HepG2 (cell line): ENCODE measurements at regions not wholly inside any gene's neighbourhood (a gene's known extent, or its start where the extent isn't known, plus 50 kb on each side); places are given as distances from the start of the nearest gene placed in this dataset.

Experiments used
- ATAC-seq: fragments of 200-7000 bp; cut with Tn5 transposase; 3 replicates; pipeline ENCODE4 v1.9.1; 2020; ENCODE audit warnings: mild to moderate bottlenecking, moderate library complexity
- BruUV-seq: library from RNA; stranded (reverse); fragments of 400-500 nt; replicated peaks from 2 replicates; lab custom pipeline; 2021; lab: Mats Ljungman, UMichigan
- CTCF ChIA-PET: fragments of 300-600 bp; formaldehyde crosslinking; extraction: SDS; loops from one replicate; lab custom pipeline; 2021; ENCODE audit warnings: low total read pairs, inconsistent platforms, low intra/inter-chr PET ratio; lab: Yijun Ruan, JAX
- POLR2A ChIA-PET: fragments of 350-600 bp; sonication (Branson Sonifier 250); formaldehyde crosslinking; loops from one replicate; lab custom pipeline; 2020; ENCODE audit warnings: antibody characterized with exemption, inconsistent platforms; lab: Yijun Ruan, JAX
- DNase-seq: peaks from one replicate; pipeline ENCODE4 v3.0.0-alpha.2; 2015; ENCODE audit warnings: low spot score
- FAIRE-seq: peaks from 3 replicates; lab custom pipeline; 2011; peaks lifted over from hg19 to GRCh38; lab: Jason Lieb, UNC
- H2AFZ ChIP-seq: one replicate; pipeline ENCODE4 v1.6.1; 2011; ENCODE audit warnings: low read length, inconsistent platforms
- H3K27ac ChIP-seq: fragments of 300-600 bp; 3 replicates; pipeline ENCODE4 v1.8.0; 2011; ENCODE audit warnings: mixed run types, mild to moderate bottlenecking, mixed read lengths, low read length, inconsistent platforms; ENCODE audit not compliant: insufficient read depth; ENCODE audit errors: extremely low read length
- H3K27me3 ChIP-seq, 2 experiments: fragments of 200-600 bp in 1 of 2; 2 replicates in 1 of 2; 3 replicates in 1 of 2; pipeline versions ENCODE4 v1.6.0 to v1.8.0; 2011; ENCODE audit warnings: low read length in 2 of 2, mild to moderate bottlenecking in 2 of 2, moderate library complexity in 2 of 2, inconsistent platforms in 1 of 2; ENCODE audit not compliant: insufficient read depth in 2 of 2, control insufficient read depth in 1 of 2
- H3K36me3 ChIP-seq, 2 experiments: fragments of 200-600 bp in 1 of 2; replicated peaks in 1 of 2; 2 replicates in 1 of 2; 3 replicates in 1 of 2; pipeline versions ENCODE4 v1.5.1 to v1.8.0; 2011; ENCODE audit warnings: low read length in 2 of 2, inconsistent platforms in 1 of 2; ENCODE audit not compliant: insufficient read depth in 2 of 2, control insufficient read depth in 1 of 2
- H3K4me1 ChIP-seq: 2 replicates; pipeline ENCODE4 v1.5.1; 2012; ENCODE audit warnings: low read length, inconsistent platforms; ENCODE audit not compliant: insufficient read depth
- H3K4me2 ChIP-seq: 2 replicates; pipeline ENCODE4 v1.6.0; 2011; ENCODE audit warnings: low read depth, low read length, inconsistent platforms
- H3K4me3 ChIP-seq, 3 experiments: fragments of 200-600 bp in 1 of 3; sonication (generic), shearing (Covaris generic) in 1 of 3; replicated peaks in 1 of 3; 2 replicates each; pipeline ENCODE4 v1.5.1; 2011 to 2016; ENCODE audit warnings: low read length in 3 of 3, inconsistent platforms in 2 of 3, low read depth in 2 of 3, mild to moderate bottlenecking in 2 of 3, control low read depth in 1 of 3, mixed read lengths in 1 of 3; ENCODE audit not compliant: insufficient read depth in 1 of 3
- H3K79me2 ChIP-seq: one replicate; pipeline ENCODE4 v1.6.1; 2011; ENCODE audit warnings: low read length, inconsistent platforms; ENCODE audit not compliant: insufficient read depth
- H3K9ac ChIP-seq: 2 replicates; pipeline ENCODE4 v1.6.0; 2011; ENCODE audit warnings: mild to moderate bottlenecking, low read depth, low read length, inconsistent platforms; ENCODE audit not compliant: insufficient read depth
- H3K9me3 ChIP-seq: 2 replicates; pipeline ENCODE4 v1.5.1; 2012; ENCODE audit warnings: mild to moderate bottlenecking, low read length
- H4K20me1 ChIP-seq: 2 replicates; pipeline ENCODE4 v1.6.0; 2011; ENCODE audit warnings: inconsistent platforms, mild to moderate bottlenecking, low read length, moderate library complexity; ENCODE audit not compliant: insufficient read depth
- ARID5B ChIP-seq: IDR thresholded peaks from 2 replicates; pipeline ENCODE4 v1.4.0; 2020; ENCODE audit warnings: mild to moderate bottlenecking, missing genetic modification reagents
- ARNT2 ChIP-seq: sonication (generic); formaldehyde crosslinking; IDR thresholded peaks from 2 replicates; pipeline ENCODE4 v1.8.0; 2022; ENCODE audit warnings: mild to moderate bottlenecking, low read depth, missing genetic modification reagents, moderate library complexity
- FOSL2 ChIP-seq: sonication (generic); formaldehyde crosslinking; IDR thresholded peaks from 2 replicates; pipeline ENCODE4 v1.4.0; 2020; ENCODE audit warnings: missing genetic modification reagents
- JUN ChIP-seq: sonication (generic); formaldehyde crosslinking; IDR thresholded peaks from 2 replicates; pipeline ENCODE4 v1.4.0; 2020; ENCODE audit warnings: mild to moderate bottlenecking, missing genetic modification reagents
- MLX ChIP-seq: IDR thresholded peaks from 2 replicates; pipeline ENCODE4 v1.6.1; 2016
- NFKBIZ ChIP-seq: IDR thresholded peaks from 2 replicates; pipeline ENCODE4 v1.6.1; 2018; ENCODE audit warnings: missing genetic modification reagents, missing compliant biosample characterization
- in situ Hi-C: cut with HindIII; loops from 2 replicates; pipeline ENCODE4 v1.10.0; 2017; ENCODE audit warnings: low pct_unique_long_range_greater_than_20kb; ENCODE audit not compliant: extremely low pct_ligation_motif_present
- intact Hi-C: fragments of 100-400 bp; cut with micrococcal nuclease; formaldehyde crosslinking; loops from one replicate; pipeline ENCODE4 v1.10.0; 2022; ENCODE audit not compliant: unreplicated experiment
- TF ChIP-seq, protein P1 (sequence below): sonication (generic); formaldehyde crosslinking; conservative IDR thresholded peaks from 2 replicates; pipeline ENCODE4 v1.4.0; 2020; ENCODE audit warnings: missing genetic modification reagents
- TF ChIP-seq, protein P2 (sequence below): sonication (generic); formaldehyde crosslinking; IDR thresholded peaks from 2 replicates; pipeline ENCODE4 v1.8.0; 2023; ENCODE audit warnings: mild to moderate bottlenecking, missing genetic modification reagents

- DNase-seq = no peak
- intact Hi-C loops (no loop called here), in situ Hi-C loops (no loop called here)
- no peak for FAIRE-seq
- BruUV-seq = no TSS peak
- no peaks in the 10 kb centered on the region for H4K20me1 ChIP-seq
- no peak for TF ChIP-seq MLX
- TF ChIP-seq NFKBIZ = no peak
- 0 out of 2 replicates have a peak, but pooled peaks have one; percentile 33 for TF ChIP-seq FOSL2 (CRISPR knock-in tag)
- TF ChIP-seq, protein P1, sequence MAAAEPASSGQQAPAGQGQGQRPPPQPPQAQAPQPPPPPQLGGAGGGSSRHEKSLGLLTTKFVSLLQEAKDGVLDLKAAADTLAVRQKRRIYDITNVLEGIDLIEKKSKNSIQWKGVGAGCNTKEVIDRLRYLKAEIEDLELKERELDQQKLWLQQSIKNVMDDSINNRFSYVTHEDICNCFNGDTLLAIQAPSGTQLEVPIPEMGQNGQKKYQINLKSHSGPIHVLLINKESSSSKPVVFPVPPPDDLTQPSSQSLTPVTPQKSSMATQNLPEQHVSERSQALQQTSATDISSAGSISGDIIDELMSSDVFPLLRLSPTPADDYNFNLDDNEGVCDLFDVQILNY (CRISPR knock-in tag) = no peak
- TF ChIP-seq ARNT2 (CRISPR knock-in tag) = no peak
- TF ChIP-seq ARID5B (CRISPR knock-in tag) = 0 out of 2 replicates have a peak, but pooled peaks have one; percentile 12
- no peak for TF ChIP-seq JUN
- TF ChIP-seq, protein P2, sequence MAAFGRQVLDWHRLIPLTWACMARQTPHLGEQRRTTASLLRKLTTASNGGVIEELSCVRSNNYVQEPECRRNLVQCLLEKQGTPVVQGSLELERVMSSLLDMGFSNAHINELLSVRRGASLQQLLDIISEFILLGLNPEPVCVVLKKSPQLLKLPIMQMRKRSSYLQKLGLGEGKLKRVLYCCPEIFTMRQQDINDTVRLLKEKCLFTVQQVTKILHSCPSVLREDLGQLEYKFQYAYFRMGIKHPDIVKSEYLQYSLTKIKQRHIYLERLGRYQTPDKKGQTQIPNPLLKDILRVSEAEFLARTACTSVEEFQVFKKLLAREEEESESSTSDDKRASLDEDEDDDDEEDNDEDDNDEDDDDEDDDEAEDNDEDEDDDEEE (CRISPR knock-in tag) = no peak
- no peaks in the 10 kb centered on the region for H3K36me3 ChIP-seq
- no peak overlapping the region for H3K4me2 ChIP-seq
- no peaks in the 10 kb centered on the region for H3K9me3 ChIP-seq
- no peak overlapping the region for H2AFZ ChIP-seq
- CTCF ChIA-PET = no interaction called here
- peaks cover 9% of the 10 kb centered on the region for H3K4me1 ChIP-seq
- no peak overlapping the region for H3K27ac ChIP-seq
- no peak overlapping the region for H3K9ac ChIP-seq
- no peak for ATAC-seq
- no peak overlapping the region for H3K4me3 ChIP-seq
- no peaks in the 10 kb centered on the region for H3K79me2 ChIP-seq
- POLR2A ChIA-PET = interaction anchor here (0.7 kb wide), 1 partner anchor 58 kb away, joined by 5 read pairs; no protein-coding TSS in a partner anchor
- H3K27me3 ChIP-seq = no peaks in the 10 kb centered on the region
Observed at GRCh38 chr3:53420831-53421230, 73.5 kb upstream of the DCP1A start.
